Left lung (tissue), 4 donors: ENCODE measurements at regions not wholly inside any gene's neighbourhood (a gene's known extent, or its start where the extent isn't known, plus 50 kb on each side); places are given as distances from the start of the nearest gene placed in this dataset.
"Not testable (repeated sequence)": the region's sequence is repeated elsewhere in the genome, so short reads cannot be mapped to it uniquely, and the experiment has no call there.

ENCODE experiments used
- ATAC-seq: fragments of 200-7000 bp; cut with Tn5 transposase; one replicate; pipeline ENCODE4 v1.9.1; 2020; ENCODE audit warnings: moderate library complexity
- DNase-seq, 4 donors: peaks; one replicate each; pipeline ENCODE4 v3.0.0-alpha.2; 2013 to 2020
- H3K27ac ChIP-seq, 2 donors: fragments of 200-600 bp; sonication (generic) in 1 of 2; one replicate each; pipeline versions ENCODE4 v1.5.0 to v1.8.0; 2020 to 2021
- H3K27me3 ChIP-seq, 2 donors: fragments of 200-600 bp; sonication (generic) in 1 of 2; one replicate each; pipeline versions ENCODE4 v1.5.0 to v1.8.0; 2020 to 2021
- H3K36me3 ChIP-seq, 2 donors: fragments of 200-600 bp; sonication (generic) in 1 of 2; one replicate each; pipeline versions ENCODE4 v1.5.0 to v1.8.0; 2020 to 2021
- H3K4me1 ChIP-seq, 2 donors: fragments of 200-600 bp; one replicate each; pipeline ENCODE4 v1.8.0; 2021
- H3K4me3 ChIP-seq, 2 donors: fragments of 200-600 bp; sonication (generic) in 1 of 2; one replicate each; pipeline versions ENCODE4 v1.5.0 to v1.8.0; 2020 to 2021; ENCODE audit warnings: mild to moderate bottlenecking in 1 of 2
- H3K9me3 ChIP-seq, 2 donors: fragments of 200-600 bp; sonication (generic) in 1 of 2; one replicate each; pipeline versions ENCODE4 v1.5.0 to v1.8.0; 2020 to 2021
- CTCF ChIP-seq, 2 donors: fragments of 200-600 bp; sonication (generic) in 1 of 2; IDR thresholded peaks; one replicate each; pipeline versions ENCODE4 v1.5.0 to v1.8.0; 2021; ENCODE audit warnings: antibody characterized with exemption in 2 of 2
- intact Hi-C, 2 donors: fragments of 100-400 bp; cut with DNase I; formaldehyde crosslinking; loops; one replicate each; pipeline versions ENCODE4 v1.11.2 to v1.14.2; 2022
- donor health status: DM: no; HTN: yes; CAD: no.
- donor health status: DM: no; HTN: no; CAD: no.

GRCh38 chr4:108433832-108434231 lies 186.5 kb upstream of the RPL34 start:
- Histone ChIP-seq H3K27ac (peak overlapping the region in 1 of 2 donors; percentile 31), H3K36me3 (no peaks in the 10 kb centered on the region), H3K27me3 (no peaks in the 10 kb centered on the region), H3K4me1 (peaks cover 0 to 3% of the 10 kb centered on the region in 2 donors), H3K4me3 (no peak overlapping the region), H3K9me3 (no peaks in the 10 kb centered on the region)
- intact Hi-C loops, result no loop called here
- ATAC-seq (peak; percentile 67), DNase-seq (peak in 1 of 4 donors; percentile 12)
- no peak for TF ChIP-seq CTCF (IDR thresholded peaks at IDR 0.05)

- DNase-seq, intact Hi-C loops, H3K4me3 ChIP-seq, H3K27ac ChIP-seq, ATAC-seq, H3K36me3 ChIP-seq, H3K27me3 ChIP-seq, H3K9me3 ChIP-seq, H3K4me1 ChIP-seq: not testable (repeated sequence)
These were observed 187.0 kb upstream of the RPL34 start for GRCh38 chr4:108433394-108433793.

GRCh38 chr4:108432418-108432817 lies 188.0 kb upstream of the RPL34 start:
- DNase-seq (peak in 1 of 4 donors; percentile 33), ATAC-seq (no peak)
- Histone ChIP-seq H3K4me3 (no peak overlapping the region), H3K27ac (no peak overlapping the region), H3K4me1 (peaks cover 0 to 3% of the 10 kb centered on the region in 2 donors), H3K27me3 (no peaks in the 10 kb centered on the region), H3K9me3 (no peaks in the 10 kb centered on the region), H3K36me3 (no peaks in the 10 kb centered on the region)
- intact Hi-C loops, result no loop called here
- TF ChIP-seq CTCF (IDR thresholded peaks at IDR 0.05), result no peak

GRCh38 chr4:108431986-108432385 lies 188.4 kb upstream of the RPL34 start:
- Histone ChIP-seq H3K36me3 (no peaks in the 10 kb centered on the region), H3K27ac (no peak overlapping the region), H3K27me3 (no peaks in the 10 kb centered on the region), H3K9me3 (no peaks in the 10 kb centered on the region), H3K4me1 (peaks cover 0 to 3% of the 10 kb centered on the region in 2 donors), H3K4me3 (no peak overlapping the region)
- ATAC-seq, result no peak
- DNase-seq, result no peak
- intact Hi-C loops, result no loop called here
- no peak for TF ChIP-seq CTCF (IDR thresholded peaks at IDR 0.05)

GRCh38 chr4:108430921-108431320 lies 189.5 kb upstream of the RPL34 start:
- intact Hi-C loops, result no loop called here

More at GRCh38 chr4:108430921-108431320, 189.5 kb upstream of the RPL34 start:
- Histone ChIP-seq H3K4me3 (no peak overlapping the region), H3K27me3 (no peaks in the 10 kb centered on the region), H3K27ac (no peak overlapping the region), H3K36me3 (no peaks in the 10 kb centered on the region), H3K9me3 (no peaks in the 10 kb centered on the region), H3K4me1 (peaks cover 0 to 3% of the 10 kb centered on the region in 2 donors)
- ATAC-seq (no peak), DNase-seq (no peak)
- no peak for TF ChIP-seq CTCF (IDR thresholded peaks at IDR 0.05)
